ENCODE measurements at regions not wholly inside any gene's neighbourhood (a gene's known extent, or its start where the extent isn't known, plus 50 kb on each side); places are given as distances from the start of the nearest gene placed in this dataset.
"Not testable (repeated sequence)": the region's sequence is repeated elsewhere in the genome, so short reads cannot be mapped to it uniquely, and the experiment has no call there.

DNA sequence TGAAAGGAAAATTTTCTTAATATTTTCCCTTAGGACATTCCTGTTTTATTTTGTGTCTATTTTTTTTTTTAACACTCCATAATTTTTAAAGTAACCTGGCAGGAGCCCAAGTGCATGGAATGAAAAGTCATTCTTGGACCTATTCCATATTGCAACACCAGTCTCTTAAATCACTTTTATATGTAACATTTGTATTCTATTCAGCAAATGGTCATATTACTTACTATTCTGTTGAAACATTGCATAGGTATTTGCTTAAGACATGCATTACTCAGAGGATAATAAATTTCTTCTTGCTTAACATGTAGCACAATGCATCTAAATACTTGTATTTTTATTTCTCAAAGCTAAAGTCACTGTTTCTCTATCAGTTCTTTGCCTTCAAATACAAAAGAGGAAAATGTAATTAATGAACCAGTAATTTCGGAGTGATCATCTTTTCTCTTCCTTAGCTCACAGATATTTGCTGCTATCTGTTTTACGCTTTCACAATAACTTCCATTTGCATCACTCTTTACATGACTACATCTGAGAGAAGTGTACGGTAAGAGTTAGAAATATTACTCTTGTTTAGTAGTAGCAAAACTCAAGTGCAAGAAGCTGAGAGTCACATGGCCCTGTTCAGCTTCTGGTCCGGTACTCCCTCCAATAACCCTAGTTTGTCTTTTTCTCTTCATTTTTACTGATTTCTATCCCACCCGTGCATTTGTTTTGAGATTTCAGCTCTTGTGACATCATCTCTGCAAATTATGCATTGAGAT lies 394.8 kb downstream of the USP25 start:
- no peak for TF ChIP-seq CTCF (IDR thresholded peaks at IDR 0.05)

GRCh38 chr21:16125274-16125673 lies 395.5 kb downstream of the USP25 start:
- H3K4me3 Mint-ChIP-seq: no peak overlapping the region
- ATAC-seq (no peak), DNase-seq (no peak)
- peaks cover 6% of the 10 kb centered on the region for H3K9me3 Mint-ChIP-seq
- POLR2A ChIA-PET: no interaction called here
- no peaks in the 10 kb centered on the region for H3K27me3 Mint-ChIP-seq
- H3K27ac Mint-ChIP-seq: no peak overlapping the region
- CTCF ChIA-PET: no interaction called here
- H3K36me3 Mint-ChIP-seq (ENCODE audit: low read depth): no peaks in the 10 kb centered on the region
- no peak for TF ChIP-seq CTCF (IDR thresholded peaks at IDR 0.05)
- intact Hi-C loops (cut with micrococcal nuclease): no loop called here
- no peaks in the 10 kb centered on the region for H3K4me1 Mint-ChIP-seq (ENCODE audit: low read depth)

More for the DNA sequence above, 394.8 kb downstream of the USP25 start:
- Mint-ChIP-seq H3K4me1 (ENCODE audit: low read depth) (no peaks in the 10 kb centered on the region), H3K36me3 (ENCODE audit: low read depth) (no peaks in the 10 kb centered on the region), H3K27me3 (no peaks in the 10 kb centered on the region), H3K9me3 (no peaks in the 10 kb centered on the region), H3K4me3 (no peak overlapping the region), H3K27ac (no peak overlapping the region)
- DNase-seq: no peak
- no peak for ATAC-seq
- ChIA-PET POLR2A (no interaction called here), CTCF (no interaction called here)
- intact Hi-C loops (cut with micrococcal nuclease): no loop called here

GRCh38 chr21:16132453-16132852 lies 402.7 kb downstream of the USP25 start:
- CTCF ChIA-PET; DNase-seq; POLR2A ChIA-PET; H3K27me3 Mint-ChIP-seq; H3K9me3 Mint-ChIP-seq; intact Hi-C loops (cut with micrococcal nuclease); ATAC-seq; H3K4me3 Mint-ChIP-seq; H3K27ac Mint-ChIP-seq; H3K36me3 Mint-ChIP-seq (ENCODE audit: low read depth); H3K4me1 Mint-ChIP-seq (ENCODE audit: low read depth): not testable (repeated sequence)

- ATAC-seq: no peak
- no peak overlapping the region for H3K27ac Mint-ChIP-seq
- H3K4me1 Mint-ChIP-seq (ENCODE audit: low read depth): no peaks in the 10 kb centered on the region
- H3K9me3 Mint-ChIP-seq: peaks cover 9% of the 10 kb centered on the region
- ChIA-PET CTCF (no interaction called here), POLR2A (no interaction called here)
- H3K4me3 Mint-ChIP-seq: no peak overlapping the region
- no peaks in the 10 kb centered on the region for H3K27me3 Mint-ChIP-seq
- no peaks in the 10 kb centered on the region for H3K36me3 Mint-ChIP-seq (ENCODE audit: low read depth)
- no peak for TF ChIP-seq CTCF (IDR thresholded peaks at IDR 0.05)
- intact Hi-C loops (cut with micrococcal nuclease): no loop called here
- no peak for DNase-seq
These were observed 403.5 kb downstream of the USP25 start for GRCh38 chr21:16133248-16133647.

DNA sequence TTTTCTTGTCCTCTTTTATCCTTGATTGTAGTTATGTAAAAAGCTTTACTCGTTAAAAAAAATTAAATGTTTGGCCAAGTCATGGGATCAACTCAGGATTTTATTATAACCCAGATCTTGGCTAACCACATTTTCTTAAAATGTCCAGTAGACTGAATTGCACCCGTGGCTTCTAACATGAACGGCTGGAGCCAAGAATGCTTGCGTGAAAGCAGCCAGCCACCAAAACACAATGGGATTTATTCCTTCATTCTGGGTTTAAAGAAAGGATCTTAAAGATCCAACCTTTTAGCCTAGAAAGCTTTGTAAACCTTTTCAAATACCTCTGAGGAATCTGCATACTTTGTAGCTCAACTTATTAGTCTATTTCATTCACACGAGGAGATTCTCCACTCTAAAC lies 404.4 kb downstream of the USP25 start:
- H3K36me3 Mint-ChIP-seq (ENCODE audit: low read depth): no peaks in the 10 kb centered on the region
- no peak for ATAC-seq
- POLR2A ChIA-PET: no interaction called here
- no peak overlapping the region for H3K27ac Mint-ChIP-seq
- no peaks in the 10 kb centered on the region for H3K4me1 Mint-ChIP-seq (ENCODE audit: low read depth)
- CTCF ChIA-PET: no interaction called here
- intact Hi-C loops (cut with micrococcal nuclease): no loop called here
- TF ChIP-seq CTCF (IDR thresholded peaks at IDR 0.05): no peak
- H3K4me3 Mint-ChIP-seq: no peak overlapping the region
- H3K27me3 Mint-ChIP-seq: no peaks in the 10 kb centered on the region
- peaks cover 9% of the 10 kb centered on the region for H3K9me3 Mint-ChIP-seq
- DNase-seq: no peak
